Tibial nerve (tissue), 3 donors: ENCODE measurements at regions not wholly inside any gene's neighbourhood (a gene's known extent, or its start where the extent isn't known, plus 50 kb on each side); places are given as distances from the start of the nearest gene placed in this dataset.

Experiments
- CTCF ChIP-seq, 5 experiments: fragments of 200-600 bp in 3 of 5; fragments of 450-650 bp in 2 of 5; sonication (generic) in 3 of 5; IDR thresholded peaks; one replicate each; pipeline ENCODE4 v1.5.1; 2016 to 2019; ENCODE audit warnings: antibody characterized with exemption in 5 of 5, mild to moderate bottlenecking in 3 of 5, moderate library complexity in 2 of 5
- POLR2A ChIP-seq, 2 donors: fragments of 450-650 bp; IDR thresholded peaks; one replicate each; pipeline ENCODE4 v1.6.1; 2017; ENCODE audit warnings: antibody characterized with exemption in 2 of 2, mild to moderate bottlenecking in 2 of 2, moderate library complexity in 2 of 2

GRCh38 chr10:90136731-90137316 is 435.4 kb downstream of the KIF20B start:
- TF ChIP-seq CTCF (IDR thresholded peaks at IDR 0.05) (no peak), POLR2A (IDR thresholded peaks at IDR 0.05) (no peak)
